Fibroblast of the aortic adventitia (primary cell): ENCODE measurements at regions not wholly inside any gene's neighbourhood (a gene's known extent, or its start where the extent isn't known, plus 50 kb on each side); places are given as distances from the start of the nearest gene placed in this dataset.

ENCODE experiments used
- DNase-seq: peaks from one replicate; pipeline ENCODE4 v3.0.0-alpha.2; 2010; ENCODE audit warnings: low read depth
- H3K4me3 ChIP-seq: 2 replicates; pipeline ENCODE4 v1.5.1; 2011; ENCODE audit warnings: low read depth, mild to moderate bottlenecking, control low read depth, low read length, moderate library complexity
- CTCF ChIP-seq: IDR thresholded peaks from 2 replicates; pipeline ENCODE4 v1.5.1; 2011; ENCODE audit warnings: mild to moderate bottlenecking, low read length, control low read depth, inconsistent platforms; ENCODE audit not compliant: insufficient read depth

DNA sequence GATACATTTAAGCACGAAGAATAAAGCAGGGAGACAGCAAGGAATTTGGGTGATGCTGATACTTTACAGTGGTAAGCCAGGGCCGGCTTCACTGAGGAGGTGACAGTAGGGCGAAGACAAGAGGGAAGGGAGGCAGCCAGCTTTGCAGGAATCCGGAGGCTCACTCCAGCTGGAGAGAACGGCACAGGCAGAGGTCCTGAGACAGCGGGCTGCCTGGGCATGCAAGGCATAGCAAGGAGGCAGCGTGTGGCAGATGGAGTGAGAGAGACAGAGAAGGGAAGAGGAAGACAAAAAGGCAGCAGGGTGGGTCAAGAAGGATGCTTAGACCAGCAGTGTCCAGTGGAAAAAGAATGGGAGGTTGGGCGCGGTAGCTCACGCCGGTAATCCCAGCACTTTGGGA, 83.2 kb upstream of the WASF3 start:
- no peak overlapping the region for H3K4me3 ChIP-seq
- no peak for TF ChIP-seq CTCF
- no peak for DNase-seq

- no peak for DNase-seq
- peak overlapping the region; percentile 49 for H3K4me3 ChIP-seq
- TF ChIP-seq CTCF = no peak
Measured at GRCh38 chr13:26475176-26476110, 82.0 kb upstream of the WASF3 start.

DNA sequence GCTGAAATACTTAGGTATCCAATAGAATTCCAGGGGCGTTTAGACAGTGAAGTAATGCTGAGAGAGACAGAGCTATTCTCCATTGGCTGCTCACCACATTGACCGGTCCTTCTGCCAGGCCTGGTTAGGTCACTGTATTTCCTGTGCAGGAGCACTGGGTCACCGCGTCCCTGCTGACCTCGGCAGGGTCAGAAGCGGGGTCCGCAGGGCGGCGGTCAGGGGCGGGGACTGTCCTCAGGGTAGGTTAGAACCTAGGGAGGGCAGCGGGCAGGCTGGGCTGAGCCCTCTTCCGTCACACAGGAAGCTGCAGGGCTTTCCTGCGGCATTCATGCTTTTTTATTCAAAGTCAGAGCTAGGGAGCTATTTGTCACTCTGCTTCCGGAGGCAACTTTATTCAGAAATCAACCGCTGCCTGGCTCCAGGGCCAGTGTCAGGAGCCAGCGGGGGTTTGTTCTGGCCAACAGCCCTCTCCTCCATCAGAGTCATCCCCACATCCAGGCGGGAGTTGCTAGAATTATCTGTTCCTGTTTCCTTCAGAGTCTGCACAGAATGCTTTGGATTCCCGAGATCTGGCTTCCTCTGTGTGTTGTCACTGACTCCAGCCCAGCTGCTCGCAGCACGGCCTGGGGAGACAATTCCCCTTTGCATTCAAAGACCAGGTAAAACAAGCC, 81.2 kb upstream of the WASF3 start:
- TF ChIP-seq CTCF = no peak
- peak; percentile 70 for DNase-seq
- H3K4me3 ChIP-seq = peak overlapping the region; percentile 49

GRCh38 chr13:26476782-26477142, 80.7 kb upstream of the WASF3 start:
- no peak for TF ChIP-seq CTCF
- H3K4me3 ChIP-seq = peak overlapping the region; percentile 49
- DNase-seq = peak; percentile 49

DNA sequence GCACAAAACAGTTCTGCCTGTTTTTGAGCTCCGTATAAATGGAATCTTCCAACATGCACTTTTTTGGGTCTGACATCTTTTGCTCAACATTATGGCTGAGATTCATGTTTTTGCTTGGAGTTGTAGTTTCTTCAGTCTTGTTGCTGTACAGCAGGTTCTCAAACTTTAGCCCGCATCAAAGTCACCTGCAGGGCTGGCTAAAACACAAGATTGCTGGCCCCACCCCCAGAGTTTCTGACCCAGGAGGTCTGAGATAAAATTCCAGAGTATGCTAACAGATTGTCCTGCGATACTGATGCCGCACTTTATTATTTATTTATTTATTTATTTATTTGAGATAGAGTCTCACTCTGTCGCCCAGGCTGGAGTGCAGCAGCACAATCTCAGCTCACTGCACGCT, 79.8 kb upstream of the WASF3 start:
- TF ChIP-seq CTCF = no peak
- DNase-seq = no peak
- no peak overlapping the region for H3K4me3 ChIP-seq

- H3K4me3 ChIP-seq = no peak overlapping the region
- no peak for TF ChIP-seq CTCF
- DNase-seq = peak; percentile 64
Measured at GRCh38 chr13:26480246-26480855, 77.1 kb upstream of the WASF3 start.
